ENCODE measurements at regions not wholly inside any gene's neighbourhood (a gene's known extent, or its start where the extent isn't known, plus 50 kb on each side); places are given as distances from the start of the nearest gene placed in this dataset.

DNA sequence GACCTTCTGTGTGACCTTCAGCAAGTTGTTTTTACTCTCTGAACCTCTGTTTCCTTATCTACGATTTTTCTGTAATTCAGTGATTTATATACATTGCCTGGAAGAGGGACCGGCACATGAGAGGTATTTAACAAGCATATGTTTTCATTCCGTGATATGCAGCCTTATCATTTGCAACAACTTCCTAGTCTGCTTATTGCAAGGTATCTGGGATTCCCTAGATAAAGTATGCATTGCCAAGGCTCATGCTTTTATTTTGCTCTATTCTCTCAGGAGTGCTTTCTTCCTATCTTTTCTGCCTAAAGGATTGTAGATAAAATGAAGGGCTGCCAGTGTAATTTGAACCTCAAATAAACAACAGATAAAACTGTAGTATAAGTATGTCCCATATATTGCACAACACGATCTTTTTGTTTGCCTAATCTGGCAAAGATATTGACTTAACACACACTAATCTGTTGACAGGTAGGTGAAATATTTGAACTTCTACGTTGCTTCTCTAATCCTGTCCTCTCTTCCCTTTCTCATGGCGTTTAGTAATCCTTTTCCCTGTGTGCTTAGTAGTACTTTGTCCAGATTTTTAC lies 377.2 kb upstream of the TNC start (continued):
- TF ChIP-seq SETDB1 (CRISPR knock-in tag; IDR thresholded peaks at IDR 0.05; ENCODE audit: borderline replicate concordance) (no peak), ELF1 (CRISPR knock-in tag; IDR thresholded peaks at IDR 0.05) (no peak), THYN1 (CRISPR knock-in tag; IDR thresholded peaks at IDR 0.05; ENCODE audit: borderline replicate concordance, low read depth) (no peak), FOXP1 (IDR thresholded peaks at IDR 0.05) (peak; percentile 76), FOXP1 (CRISPR knock-in tag; IDR thresholded peaks at IDR 0.05) (peak; percentile 97), ZNF616 (CRISPR knock-in tag; IDR thresholded peaks at IDR 0.05; ENCODE audit: low read depth) (no peak), TAF1 (CRISPR knock-in tag; IDR thresholded peaks at IDR 0.05) (no peak), PCBP1 (IDR thresholded peaks at IDR 0.05; ENCODE audit: borderline replicate concordance, low read depth, low read length) (no peak), CEBPB (IDR thresholded peaks at IDR 0.05; ENCODE audit: borderline replicate concordance, low read depth, low read length) (peak; percentile 97), ZNF10 (CRISPR knock-in tag; IDR thresholded peaks at IDR 0.05; ENCODE audit: borderline replicate concordance, low read depth) (no peak), PRMT3 (CRISPR knock-in tag; IDR thresholded peaks at IDR 0.05; ENCODE audit: borderline replicate concordance, low read depth) (no peak), EHMT2 (IDR thresholded peaks at IDR 0.05; ENCODE audit: borderline replicate concordance, low read depth, low read length) (no peak), GLI4 (CRISPR knock-in tag; IDR thresholded peaks at IDR 0.05; ENCODE audit: borderline replicate concordance) (no peak), JDP2 (CRISPR knock-in tag; IDR thresholded peaks at IDR 0.05; ENCODE audit: borderline replicate concordance) (no peak), RBAK (CRISPR knock-in tag; IDR thresholded peaks at IDR 0.05) (no peak), CHD2 (IDR thresholded peaks at IDR 0.05; ENCODE audit: low read depth, low read length) (no peak), NRL (CRISPR knock-in tag; IDR thresholded peaks at IDR 0.05; ENCODE audit: borderline replicate concordance) (no peak), FOXA3 (CRISPR knock-in tag; IDR thresholded peaks at IDR 0.05) (peak; percentile 99), ZNF124 (CRISPR knock-in tag; IDR thresholded peaks at IDR 0.05) (no peak), ZNF234 (CRISPR knock-in tag; conservative IDR thresholded peaks at IDR 0.05) (no peak), ZNF34 (CRISPR knock-in tag; IDR thresholded peaks at IDR 0.05; ENCODE audit: borderline replicate concordance) (no peak), ZNF776 (CRISPR knock-in tag; IDR thresholded peaks at IDR 0.05) (no peak), HMG20B (CRISPR knock-in tag; conservative IDR thresholded peaks at IDR 0.05) (peak; percentile 99)
- TF ChIP-seq, protein P1, sequence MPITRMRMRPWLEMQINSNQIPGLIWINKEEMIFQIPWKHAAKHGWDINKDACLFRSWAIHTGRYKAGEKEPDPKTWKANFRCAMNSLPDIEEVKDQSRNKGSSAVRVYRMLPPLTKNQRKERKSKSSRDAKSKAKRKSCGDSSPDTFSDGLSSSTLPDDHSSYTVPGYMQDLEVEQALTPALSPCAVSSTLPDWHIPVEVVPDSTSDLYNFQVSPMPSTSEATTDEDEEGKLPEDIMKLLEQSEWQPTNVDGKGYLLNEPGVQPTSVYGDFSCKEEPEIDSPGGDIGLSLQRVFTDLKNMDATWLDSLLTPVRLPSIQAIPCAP (CRISPR knock-in tag; IDR thresholded peaks at IDR 0.05; ENCODE audit: low read depth): no peak
- TF ChIP-seq, protein P2, sequence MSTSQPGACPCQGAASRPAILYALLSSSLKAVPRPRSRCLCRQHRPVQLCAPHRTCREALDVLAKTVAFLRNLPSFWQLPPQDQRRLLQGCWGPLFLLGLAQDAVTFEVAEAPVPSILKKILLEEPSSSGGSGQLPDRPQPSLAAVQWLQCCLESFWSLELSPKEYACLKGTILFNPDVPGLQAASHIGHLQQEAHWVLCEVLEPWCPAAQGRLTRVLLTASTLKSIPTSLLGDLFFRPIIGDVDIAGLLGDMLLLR (CRISPR knock-in tag; IDR thresholded peaks at IDR 0.05): no peak
- TF ChIP-seq, protein P3, sequence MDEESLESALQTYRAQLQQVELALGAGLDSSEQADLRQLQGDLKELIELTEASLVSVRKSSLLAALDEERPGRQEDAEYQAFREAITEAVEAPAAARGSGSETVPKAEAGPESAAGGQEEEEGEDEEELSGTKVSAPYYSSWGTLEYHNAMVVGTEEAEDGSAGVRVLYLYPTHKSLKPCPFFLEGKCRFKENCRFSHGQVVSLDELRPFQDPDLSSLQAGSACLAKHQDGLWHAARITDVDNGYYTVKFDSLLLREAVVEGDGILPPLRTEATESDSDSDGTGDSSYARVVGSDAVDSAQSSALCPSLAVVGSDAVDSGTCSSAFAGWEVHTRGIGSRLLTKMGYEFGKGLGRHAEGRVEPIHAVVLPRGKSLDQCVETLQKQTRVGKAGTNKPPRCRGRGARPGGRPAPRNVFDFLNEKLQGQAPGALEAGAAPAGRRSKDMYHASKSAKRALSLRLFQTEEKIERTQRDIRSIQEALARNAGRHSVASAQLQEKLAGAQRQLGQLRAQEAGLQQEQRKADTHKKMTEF (CRISPR knock-in tag; IDR thresholded peaks at IDR 0.05): peak; percentile 88
- TF ChIP-seq, protein P4, sequence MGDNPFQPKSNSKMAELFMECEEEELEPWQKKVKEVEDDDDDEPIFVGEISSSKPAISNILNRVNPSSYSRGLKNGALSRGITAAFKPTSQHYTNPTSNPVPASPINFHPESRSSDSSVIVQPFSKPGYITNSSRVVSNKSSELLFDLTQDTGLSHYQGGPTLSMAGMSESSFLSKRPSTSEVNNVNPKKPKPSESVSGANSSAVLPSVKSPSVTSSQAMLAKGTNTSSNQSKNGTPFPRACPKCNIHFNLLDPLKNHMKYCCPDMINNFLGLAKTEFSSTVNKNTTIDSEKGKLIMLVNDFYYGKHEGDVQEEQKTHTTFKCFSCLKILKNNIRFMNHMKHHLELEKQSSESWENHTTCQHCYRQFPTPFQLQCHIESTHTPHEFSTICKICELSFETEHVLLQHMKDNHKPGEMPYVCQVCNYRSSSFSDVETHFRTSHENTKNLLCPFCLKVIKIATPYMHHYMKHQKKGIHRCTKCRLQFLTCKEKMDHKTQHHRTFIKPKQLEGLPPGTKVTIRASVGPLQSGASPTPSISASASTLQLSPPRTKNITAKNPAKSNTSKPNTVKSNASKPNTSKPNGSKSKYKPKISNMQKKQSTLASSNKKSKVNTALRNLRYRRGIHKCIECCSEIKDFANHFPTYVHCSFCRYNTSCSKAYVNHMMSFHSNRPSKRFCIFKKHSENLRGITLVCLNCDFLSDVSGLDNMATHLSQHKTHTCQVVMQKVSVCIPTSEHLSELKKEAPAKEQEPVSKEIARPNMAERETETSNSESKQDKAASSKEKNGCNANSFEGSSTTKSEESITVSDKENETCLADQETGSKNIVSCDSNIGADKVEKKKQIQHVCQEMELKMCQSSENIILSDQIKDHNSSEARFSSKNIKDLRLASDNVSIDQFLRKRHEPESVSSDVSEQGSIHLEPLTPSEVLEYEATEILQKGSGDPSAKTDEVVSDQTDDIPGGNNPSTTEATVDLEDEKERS (CRISPR knock-in tag; IDR thresholded peaks at IDR 0.05): peak; percentile 63; the same call in 1 of the 2 replicates
